LNCAP (cell line): ENCODE measurements at regions not wholly inside any gene's neighbourhood (a gene's known extent, or its start where the extent isn't known, plus 50 kb on each side); places are given as distances from the start of the nearest gene placed in this dataset.

Experiments used
- CTCF ChIP-seq: fragments of 450-650 bp; IDR thresholded peaks from 2 replicates; pipeline ENCODE4 v1.5.1; 2017; ENCODE audit warnings: mild to moderate bottlenecking

GRCh38 chr1:190759807-190760206, 282.1 kb upstream of the BRINP3 start:
- no peak for TF ChIP-seq CTCF

DNA sequence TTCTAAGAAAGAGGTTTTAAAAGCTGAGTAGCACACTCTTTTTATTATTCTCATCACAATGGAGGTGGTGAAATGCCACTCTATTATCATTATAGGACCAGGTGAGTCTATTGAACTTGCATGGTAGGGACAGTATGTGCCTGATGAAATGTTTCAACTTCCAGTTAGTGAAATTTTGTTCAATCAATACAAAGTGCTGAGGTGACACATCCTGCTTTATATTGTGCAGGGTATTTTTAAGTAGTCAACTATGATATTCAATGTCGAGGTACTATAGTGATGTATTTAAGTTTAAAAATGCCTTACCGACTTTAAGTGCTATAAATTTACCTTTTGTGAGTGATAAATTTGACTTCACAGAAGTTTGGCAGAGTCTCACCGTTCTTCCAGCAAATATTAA, 284.7 kb upstream of the BRINP3 start:
- TF ChIP-seq CTCF: no peak

- no peak for TF ChIP-seq CTCF
Observed at GRCh38 chr1:190792873-190793272, 315.2 kb upstream of the BRINP3 start.

DNA sequence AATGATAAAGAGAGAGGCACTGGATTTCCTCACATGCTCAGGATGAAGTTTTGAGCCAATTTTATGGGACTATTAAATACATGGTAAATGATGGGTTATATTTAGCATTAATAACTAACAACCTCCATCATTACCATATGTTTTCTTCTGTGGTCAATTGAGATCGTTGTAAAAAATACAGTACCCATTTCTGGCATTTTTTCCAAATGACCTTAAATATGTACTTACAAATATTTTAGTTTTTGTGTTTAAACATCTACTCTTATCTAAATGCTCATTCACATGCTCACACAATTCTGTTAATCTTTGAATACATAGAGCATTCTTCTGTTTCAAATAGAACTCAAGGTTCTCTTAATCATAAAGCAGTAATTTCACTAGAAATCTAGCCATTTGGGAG, 330.0 kb upstream of the BRINP3 start:
- TF ChIP-seq CTCF: no peak

GRCh38 chr1:190808035-190808434, 330.4 kb upstream of the BRINP3 start:
- no peak for TF ChIP-seq CTCF

DNA sequence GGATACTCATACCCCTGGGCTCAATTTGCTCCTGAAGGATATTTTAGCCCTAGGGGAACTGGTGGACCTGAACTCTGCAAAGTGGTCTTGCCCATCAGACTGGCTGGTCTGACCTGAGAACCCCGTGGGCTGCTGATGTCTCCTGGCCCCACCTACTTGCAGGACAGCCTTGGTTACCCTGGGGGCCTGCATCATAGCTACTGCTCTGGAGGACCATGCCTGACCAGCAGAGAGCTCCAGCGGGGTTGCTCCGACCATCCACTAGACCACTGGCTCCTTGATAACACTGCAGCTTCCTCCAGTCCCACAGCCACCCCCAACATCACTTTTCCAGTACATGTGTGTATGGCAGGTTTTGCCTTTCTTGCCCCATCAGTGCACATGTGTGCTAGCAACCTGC, 331.6 kb upstream of the BRINP3 start:
- no peak for TF ChIP-seq CTCF

DNA sequence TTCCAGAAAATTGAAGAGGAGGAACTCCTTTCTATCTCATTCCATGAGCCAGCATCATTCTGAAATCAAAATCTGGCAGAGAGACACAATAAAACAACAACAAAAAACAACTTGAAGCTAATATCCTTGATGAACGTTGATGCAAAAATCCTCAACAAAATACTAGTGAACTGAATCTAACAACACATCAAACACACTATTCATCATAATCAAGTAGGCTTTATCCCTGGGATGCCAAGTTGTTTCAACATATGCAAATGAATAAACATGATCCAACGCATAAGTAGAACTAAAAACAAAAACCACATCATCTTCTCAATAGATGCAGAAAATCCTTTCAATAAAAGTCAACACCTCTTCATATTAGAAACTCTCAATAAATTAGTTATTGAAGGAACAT, 335.3 kb upstream of the BRINP3 start:
- TF ChIP-seq CTCF: no peak

DNA sequence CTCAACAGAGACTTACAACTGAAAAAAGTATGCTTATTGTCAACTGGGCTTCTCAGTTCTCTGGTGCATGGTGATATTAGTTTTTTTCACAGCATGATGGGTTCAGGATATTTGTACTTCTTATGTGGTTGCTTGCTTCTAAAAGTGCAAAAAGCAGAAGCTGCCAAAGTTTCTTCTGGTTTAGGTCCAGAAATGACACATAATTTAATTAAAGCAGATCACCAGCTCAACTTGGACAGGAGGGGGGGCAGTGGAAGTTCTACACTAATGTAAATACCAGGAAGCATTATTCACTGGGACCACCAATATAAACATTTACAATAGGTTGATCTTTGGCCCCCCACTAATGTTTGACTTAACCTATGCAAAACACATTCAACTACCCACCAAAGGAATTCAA, 354.8 kb upstream of the BRINP3 start:
- no peak for TF ChIP-seq CTCF
